A549 (cell line): ENCODE measurements at regions not wholly inside any gene's neighbourhood (a gene's known extent, or its start where the extent isn't known, plus 50 kb on each side); places are given as distances from the start of the nearest gene placed in this dataset.
"Not testable (repeated sequence)": the region's sequence is repeated elsewhere in the genome, so short reads cannot be mapped to it uniquely, and the experiment has no call there.

Experiments used
- ATAC-seq, 2 experiments: fragments of 200-7000 bp in 1 of 2; fragments of >200 bp in 1 of 2; cut with Nextera tagmentation in 1 of 2; cut with Tn5 transposase in 1 of 2; 3 replicates each; pipeline versions ENCODE4 v1.8.0 to v1.9.1; 2018 to 2020; ENCODE audit warnings: mild to moderate bottlenecking in 1 of 2, moderate library complexity in 1 of 2
- CTCF ChIA-PET: fragments of 300-600 bp; sonication (Branson Sonifier 250); formaldehyde crosslinking; extraction: SDS; loops from one replicate; lab custom pipeline; 2021; ENCODE audit warnings: antibody characterized with exemption, inconsistent platforms; lab: Yijun Ruan, JAX
- POLR2A ChIA-PET: fragments of 350-600 bp; formaldehyde crosslinking; extraction: SDS; loops from one replicate; lab custom pipeline; 2021; ENCODE audit warnings: antibody characterized with exemption, inconsistent platforms; lab: Yijun Ruan, JAX
- DNase-seq, 2 experiments: peaks; one replicate each; pipeline versions ENCODE4 v3.0.0 to v3.0.0-alpha.2; 2011 to 2016; ENCODE audit warnings: low read depth in 1 of 2, low spot score in 1 of 2
- FAIRE-seq: peaks from 2 replicates; lab custom pipeline; 2011; peaks lifted over from hg19 to GRCh38; lab: Jason Lieb, UNC
- H3K27ac ChIP-seq, 2 experiments: fragments of >200 bp; sonication (Bioruptor Twin); formaldehyde crosslinking; 3 replicates each; pipeline ENCODE4 v1.5.1; 2016 to 2017
- H3K4me1 ChIP-seq: fragments of >200 bp; sonication (Bioruptor Twin); formaldehyde crosslinking; 3 replicates; pipeline ENCODE4 v1.6.1; 2016
- H3K4me2 ChIP-seq: fragments of >200 bp; sonication (Bioruptor Twin); formaldehyde crosslinking; 3 replicates; pipeline ENCODE4 v1.6.1; 2016
- H3K4me3 ChIP-seq: fragments of >200 bp; sonication (Bioruptor Twin); formaldehyde crosslinking; 3 replicates; pipeline ENCODE4 v1.5.1; 2016
- H3K9me3 ChIP-seq: fragments of >200 bp; sonication (Bioruptor Twin); formaldehyde crosslinking; 3 replicates; pipeline ENCODE4 v1.6.1; 2016
- CEBPB ChIP-seq, 2 experiments: fragments of >200 bp in 1 of 2; sonication (Bioruptor Twin) in 1 of 2; formaldehyde crosslinking in 1 of 2; IDR thresholded peaks; 2 replicates each; pipeline ENCODE4 v1.6.1; 2012 to 2016
- EHF ChIP-seq: fragments of 250-450 bp; sonication (Bioruptor Pico); IDR thresholded peaks from 2 replicates; pipeline ENCODE4 v1.5.0; 2020; ENCODE audit warnings: mild to moderate bottlenecking
- ELK1 ChIP-seq: fragments of 150-350 bp; IDR thresholded peaks from 2 replicates; pipeline ENCODE4 v1.6.1; 2014; ENCODE audit warnings: low read depth, mild to moderate bottlenecking, low read length
- EP300 ChIP-seq, 2 experiments: fragments of >200 bp; sonication (Bioruptor Twin); formaldehyde crosslinking; IDR thresholded peaks; 2 replicates in 1 of 2; 3 replicates in 1 of 2; pipeline ENCODE4 v1.6.1; 2016 to 2017
- GATA3 ChIP-seq: IDR thresholded peaks from 2 replicates; pipeline ENCODE4 v1.6.1; 2012; ENCODE audit warnings: borderline replicate concordance
- JUN ChIP-seq, 2 experiments: fragments of >200 bp; sonication (Bioruptor Twin); formaldehyde crosslinking; IDR thresholded peaks; 2 replicates in 1 of 2; 3 replicates in 1 of 2; pipeline ENCODE4 v1.6.1; 2016 to 2017
- KDM5A ChIP-seq: fragments of 200-600 bp; sonication (generic); IDR thresholded peaks from 2 replicates; pipeline ENCODE4 v1.6.1; 2016; ENCODE audit warnings: antibody characterized with exemption, mild to moderate bottlenecking
- NFE2L2 ChIP-seq: fragments of 150-350 bp; conservative IDR thresholded peaks from 2 replicates; pipeline ENCODE4 v1.6.1; 2014; ENCODE audit warnings: low read length
- PHF8 ChIP-seq: fragments of 200-600 bp; sonication (generic); IDR thresholded peaks from 2 replicates; pipeline ENCODE4 v1.6.1; 2016; ENCODE audit warnings: low read depth, mild to moderate bottlenecking, antibody characterized with exemption, moderate library complexity, borderline replicate concordance
- POLR2A ChIP-seq: IDR thresholded peaks from 2 replicates; pipeline ENCODE4 v1.6.1; 2012; ENCODE audit warnings: mild to moderate bottlenecking, low read length
- POLR2AphosphoS2 ChIP-seq: conservative IDR thresholded peaks from 2 replicates; pipeline ENCODE4 v1.6.1; 2012; ENCODE audit warnings: low read length, improper control_type of control experiment, inconsistent platforms
- RCOR1 ChIP-seq: fragments of 150-350 bp; IDR thresholded peaks from 2 replicates; pipeline ENCODE4 v1.6.1; 2014; ENCODE audit warnings: antibody characterized with exemption, low read length, low read depth
- RFX5 ChIP-seq: fragments of 450-650 bp; IDR thresholded peaks from 2 replicates; pipeline ENCODE4 v1.7.1; 2014; ENCODE audit warnings: antibody characterized with exemption, mild to moderate bottlenecking, moderate library complexity
- RNF2 ChIP-seq: fragments of 200-600 bp; sonication (generic); IDR thresholded peaks from 2 replicates; pipeline ENCODE4 v1.6.1; 2016; ENCODE audit warnings: low read depth, mild to moderate bottlenecking, antibody characterized with exemption, moderate library complexity, borderline replicate concordance
- ZC3H11A ChIP-seq: fragments of 450-650 bp; IDR thresholded peaks from 2 replicates; pipeline ENCODE4 v1.6.1; 2014; ENCODE audit warnings: antibody characterized with exemption, mild to moderate bottlenecking
- ZSCAN20 ChIP-seq: fragments of 250-450 bp; sonication (Bioruptor Pico); IDR thresholded peaks from 2 replicates; pipeline ENCODE4 v1.8.0; 2022; ENCODE audit warnings: mild to moderate bottlenecking, moderate library complexity
- WGBS: methylation state at CpG from one replicate; pipeline ENCODE4 v1.1.6; 2017; ENCODE audit errors: missing lambda C conversion rate; 5-methylcytosine and 5-hydroxymethylcytosine counted together

GRCh38 chr9:30628915-30629567 lies 1755.4 kb upstream of the ACO1 start (continued):
- no peak for TF ChIP-seq JUN (IDR thresholded peaks at IDR 0.05)

GRCh38 chr9:30630459-30630858 lies 1754.0 kb upstream of the ACO1 start:
- POLR2A ChIA-PET, result no interaction called here
- no peaks in the 10 kb centered on the region for H3K4me1 ChIP-seq
- TF ChIP-seq RFX5, result no peak
- no peak for TF ChIP-seq POLR2A
- no peak for TF ChIP-seq KDM5A
- TF ChIP-seq EP300 (IDR thresholded peaks at IDR 0.05), result no peak
- TF ChIP-seq, all 56 proteins: peak for 0
- Histone ChIP-seq H3K4me3 (no peak overlapping the region), H3K27ac (no peak overlapping the region), H3K9me3 (no peaks in the 10 kb centered on the region), H3K4me2 (no peak overlapping the region)
- ATAC-seq (no peak), DNase-seq (no peak), FAIRE-seq (no peak)
- CTCF ChIA-PET, result no interaction called here

DNA sequence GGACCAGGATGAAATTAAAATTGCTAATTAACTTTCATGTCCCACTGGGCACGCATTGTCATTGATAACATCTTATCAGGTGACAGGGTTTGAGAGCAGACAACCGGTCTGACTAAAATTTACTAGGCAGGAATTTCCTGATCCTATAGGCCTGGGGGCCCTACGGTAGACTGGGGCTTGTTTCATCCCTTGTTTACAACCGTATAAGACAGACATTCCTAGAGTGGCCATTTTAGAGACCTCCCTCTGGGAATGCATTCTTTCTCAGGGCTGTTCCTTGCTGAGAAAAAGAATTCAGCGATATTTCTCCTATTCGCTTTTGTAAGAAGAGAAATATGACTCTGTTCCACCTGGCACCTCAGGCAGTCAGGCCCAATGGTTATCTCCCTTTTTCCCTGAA lies 1737.8 kb upstream of the ACO1 start:
- DNase-seq, H3K27ac ChIP-seq, ATAC-seq, POLR2A ChIA-PET, CTCF ChIA-PET, FAIRE-seq, H3K4me1 ChIP-seq, H3K4me3 ChIP-seq, H3K4me2 ChIP-seq, H3K9me3 ChIP-seq: not testable (repeated sequence)
- WGBS, result 29% methylated on average over 6 of the region's 6 CpGs

GRCh38 chr9:30661925-30662324 lies 1722.5 kb upstream of the ACO1 start:
- POLR2A ChIA-PET, result no interaction called here
- DNase-seq (no peak), FAIRE-seq (no peak), ATAC-seq (no peak)
- Histone ChIP-seq H3K27ac (no peak overlapping the region), H3K4me2 (no peak overlapping the region), H3K4me3 (no peak overlapping the region), H3K4me1 (no peaks in the 10 kb centered on the region), H3K9me3 (no peaks in the 10 kb centered on the region)
- TF ChIP-seq JUN (IDR thresholded peaks at IDR 0.05) (no peak), CEBPB (IDR thresholded peaks at IDR 0.05) (no peak), ZSCAN20 (CRISPR knock-in tag) (no peak), NFE2L2 (peak; percentile 40; the same call in 1 of the 2 replicates), RCOR1 (no peak)
- 18% methylated on average over 5 of the region's 5 CpGs for WGBS
- CTCF ChIA-PET, result no interaction called here

- ChIA-PET POLR2A (no interaction called here), CTCF (no interaction called here)
- no peak overlapping the region for H3K4me2 ChIP-seq
- H3K4me1 ChIP-seq, result no peaks in the 10 kb centered on the region
- FAIRE-seq (no peak), DNase-seq (no peak), ATAC-seq (no peak)
- no peak for TF ChIP-seq EP300 (IDR thresholded peaks at IDR 0.05)
- TF ChIP-seq EHF (CRISPR knock-in tag), result no peak
- no peak for TF ChIP-seq ZC3H11A
- TF ChIP-seq PHF8, result no peak
- no peak for TF ChIP-seq RNF2
- TF ChIP-seq GATA3, result no peak
- TF ChIP-seq POLR2AphosphoS2, result no peak
- TF ChIP-seq ELK1, result no peak
- TF ChIP-seq RCOR1, result no peak
- 31% methylated on average over 10 of the region's 13 CpGs for WGBS
- H3K27ac ChIP-seq, result no peak overlapping the region
- no peak overlapping the region for H3K4me3 ChIP-seq
- no peaks in the 10 kb centered on the region for H3K9me3 ChIP-seq
Observed at GRCh38 chr9:30670805-30671562, 1713.5 kb upstream of the ACO1 start.
